Adipocyte (in vitro differentiated cells): ENCODE measurements at regions not wholly inside any gene's neighbourhood (a gene's known extent, or its start where the extent isn't known, plus 50 kb on each side); places are given as distances from the start of the nearest gene placed in this dataset.
A peak's percentile ranks its signal among the peaks of the same experiment; 100 is the strongest.

ENCODE experiments used
- DNase-seq: peaks from one replicate; pipeline ENCODE4 v3.0.0-alpha.2; 2015; ENCODE audit warnings: low read depth
- H3K27me3 ChIP-seq: replicated peaks from 2 replicates; pipeline ENCODE4 v1.7.0; 2013; ENCODE audit warnings: mild to moderate bottlenecking, low read length, moderate library complexity; ENCODE audit not compliant: control insufficient read depth, insufficient read depth
- H3K36me3 ChIP-seq: 2 replicates; pipeline ENCODE4 v1.7.0; 2013; ENCODE audit warnings: low read length, mild to moderate bottlenecking, moderate library complexity; ENCODE audit not compliant: control insufficient read depth, insufficient read depth, severe bottlenecking
- H3K4me1 ChIP-seq: 2 replicates; pipeline ENCODE4 v1.7.0; 2013; ENCODE audit warnings: mild to moderate bottlenecking, low read length, moderate library complexity; ENCODE audit not compliant: control insufficient read depth, insufficient read depth
- H3K4me3 ChIP-seq: 2 replicates; pipeline ENCODE4 v1.7.0; 2013; ENCODE audit warnings: mild to moderate bottlenecking, low read length, moderate library complexity
- H3K9ac ChIP-seq: 2 replicates; pipeline ENCODE4 v1.7.0; 2013; ENCODE audit warnings: mild to moderate bottlenecking, low read length, moderate library complexity
- H3K9me3 ChIP-seq: 2 replicates; pipeline ENCODE4 v1.7.0; 2013; ENCODE audit warnings: mild to moderate bottlenecking, low read length, moderate library complexity; ENCODE audit not compliant: control insufficient read depth

GRCh38 chr9:17970277-17970676, 391.4 kb downstream of the SH3GL2 start:
- peaks cover 6% of the 10 kb centered on the region for H3K9me3 ChIP-seq
- no peak for DNase-seq

DNA sequence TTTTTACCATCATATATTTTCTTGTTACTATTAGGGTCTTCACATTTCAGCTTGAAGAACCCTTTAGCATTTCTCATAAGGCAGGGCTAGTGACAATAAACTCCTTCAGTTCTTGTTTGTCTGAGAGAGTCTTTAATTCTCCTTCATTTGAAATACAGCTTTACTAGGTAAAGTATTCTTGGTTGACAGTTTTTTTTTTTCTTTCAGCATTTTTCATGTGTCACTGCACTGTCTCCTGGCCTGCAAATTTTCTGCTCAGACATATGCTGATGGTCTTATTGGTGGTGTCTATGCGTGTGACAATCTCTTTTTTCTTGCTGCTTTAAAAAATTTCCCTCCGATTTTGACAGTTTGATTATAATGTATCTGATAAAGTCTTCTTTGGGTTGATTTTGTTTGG, 399.9 kb downstream of the SH3GL2 start:
- no peak for DNase-seq
- H3K4me3 ChIP-seq, result no peak overlapping the region
- H3K4me1 ChIP-seq, result no peaks in the 10 kb centered on the region
- no peak overlapping the region for H3K9ac ChIP-seq
- H3K36me3 ChIP-seq, result no peaks in the 10 kb centered on the region
- H3K9me3 ChIP-seq, result peaks cover 39% of the 10 kb centered on the region
- no peaks in the 10 kb centered on the region for H3K27me3 ChIP-seq

More at GRCh38 chr9:17970277-17970676, 391.4 kb downstream of the SH3GL2 start:
- H3K9ac ChIP-seq, result no peak overlapping the region
- no peaks in the 10 kb centered on the region for H3K36me3 ChIP-seq
- no peaks in the 10 kb centered on the region for H3K4me1 ChIP-seq
- peaks cover 3% of the 10 kb centered on the region for H3K27me3 ChIP-seq
- no peak overlapping the region for H3K4me3 ChIP-seq

DNA sequence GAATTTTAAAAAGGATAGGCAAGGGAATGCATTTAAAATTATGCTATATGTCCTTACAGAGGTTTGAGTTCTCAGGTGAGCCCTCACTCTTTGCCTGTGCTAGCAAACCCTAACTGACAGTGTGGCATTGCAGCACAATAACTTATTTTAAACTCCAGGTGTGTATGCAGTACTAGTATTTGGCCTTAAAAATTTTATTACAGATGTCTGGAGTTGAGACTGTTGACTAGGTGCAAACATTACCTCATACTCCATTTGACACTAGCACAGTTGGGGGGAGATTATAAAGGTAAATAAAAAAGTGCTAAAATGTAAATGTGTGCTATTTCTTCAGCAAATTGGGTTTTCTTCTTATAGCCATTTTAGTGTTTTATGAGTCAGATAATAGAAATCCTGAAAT, 407.7 kb downstream of the SH3GL2 start:
- H3K4me3 ChIP-seq, result no peak overlapping the region
- no peaks in the 10 kb centered on the region for H3K4me1 ChIP-seq
- H3K9me3 ChIP-seq, result no peaks in the 10 kb centered on the region
- H3K36me3 ChIP-seq, result no peaks in the 10 kb centered on the region
- no peak overlapping the region for H3K9ac ChIP-seq
- DNase-seq, result no peak
- H3K27me3 ChIP-seq, result no peaks in the 10 kb centered on the region

GRCh38 chr9:17987189-17987588, 408.3 kb downstream of the SH3GL2 start:
- no peaks in the 10 kb centered on the region for H3K27me3 ChIP-seq

DNA sequence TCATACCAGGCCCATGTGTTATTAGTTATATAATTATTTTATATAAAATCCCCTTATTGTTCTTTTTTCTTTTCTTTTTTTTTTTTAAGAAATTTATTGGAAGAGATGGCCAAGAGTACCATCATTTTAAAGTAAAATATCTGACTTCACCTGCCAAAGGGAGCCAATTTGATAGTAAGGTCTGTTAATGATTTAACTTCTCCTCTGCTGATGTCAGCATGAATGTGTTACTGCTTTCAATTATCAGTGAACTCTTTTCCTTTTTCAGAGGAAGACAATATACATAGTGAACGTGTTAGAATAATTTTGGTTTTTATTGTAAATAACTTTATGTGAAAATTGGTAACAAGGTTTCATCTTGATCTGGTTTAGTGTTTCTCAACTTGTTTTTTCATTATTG, 409.6 kb downstream of the SH3GL2 start:
- Histone ChIP-seq H3K9me3 (no peaks in the 10 kb centered on the region), H3K9ac (no peak overlapping the region), H3K4me1 (no peaks in the 10 kb centered on the region), H3K4me3 (no peak overlapping the region), H3K27me3 (no peaks in the 10 kb centered on the region), H3K36me3 (no peaks in the 10 kb centered on the region)
- DNase-seq, result no peak

More at GRCh38 chr9:17987189-17987588, 408.3 kb downstream of the SH3GL2 start:
- DNase-seq, result no peak
- Histone ChIP-seq H3K4me1 (no peaks in the 10 kb centered on the region), H3K36me3 (no peaks in the 10 kb centered on the region), H3K4me3 (no peak overlapping the region), H3K9ac (no peak overlapping the region), H3K9me3 (no peaks in the 10 kb centered on the region)

GRCh38 chr9:17990602-17991001, 411.7 kb downstream of the SH3GL2 start:
- Histone ChIP-seq H3K4me1 (no peaks in the 10 kb centered on the region), H3K9ac (no peak overlapping the region), H3K4me3 (no peak overlapping the region), H3K9me3 (no peaks in the 10 kb centered on the region), H3K27me3 (no peaks in the 10 kb centered on the region), H3K36me3 (no peaks in the 10 kb centered on the region)
- DNase-seq, result no peak

DNA sequence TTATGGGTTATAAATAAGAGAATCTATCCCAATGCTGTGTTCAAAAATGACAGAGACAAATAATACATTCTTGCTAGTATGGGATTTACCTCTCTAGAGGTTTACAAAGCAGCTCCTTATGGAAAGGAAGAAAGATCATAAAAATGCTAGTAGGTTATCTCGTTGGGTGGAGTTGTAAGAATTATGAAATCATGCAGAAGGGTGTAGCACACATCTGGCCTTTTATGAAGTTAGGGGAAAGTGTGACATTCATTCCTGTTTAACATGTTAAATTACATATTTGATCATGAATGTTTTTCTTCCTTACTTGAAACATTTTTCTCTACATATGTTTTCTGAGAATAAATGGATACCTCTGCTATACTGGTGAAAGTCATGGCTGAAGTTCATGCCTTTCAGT, 414.2 kb downstream of the SH3GL2 start:
- no peaks in the 10 kb centered on the region for H3K4me1 ChIP-seq
- no peak overlapping the region for H3K4me3 ChIP-seq
- H3K36me3 ChIP-seq, result no peaks in the 10 kb centered on the region
- DNase-seq, result no peak
- no peak overlapping the region for H3K9ac ChIP-seq
- no peaks in the 10 kb centered on the region for H3K27me3 ChIP-seq
- no peaks in the 10 kb centered on the region for H3K9me3 ChIP-seq

DNA sequence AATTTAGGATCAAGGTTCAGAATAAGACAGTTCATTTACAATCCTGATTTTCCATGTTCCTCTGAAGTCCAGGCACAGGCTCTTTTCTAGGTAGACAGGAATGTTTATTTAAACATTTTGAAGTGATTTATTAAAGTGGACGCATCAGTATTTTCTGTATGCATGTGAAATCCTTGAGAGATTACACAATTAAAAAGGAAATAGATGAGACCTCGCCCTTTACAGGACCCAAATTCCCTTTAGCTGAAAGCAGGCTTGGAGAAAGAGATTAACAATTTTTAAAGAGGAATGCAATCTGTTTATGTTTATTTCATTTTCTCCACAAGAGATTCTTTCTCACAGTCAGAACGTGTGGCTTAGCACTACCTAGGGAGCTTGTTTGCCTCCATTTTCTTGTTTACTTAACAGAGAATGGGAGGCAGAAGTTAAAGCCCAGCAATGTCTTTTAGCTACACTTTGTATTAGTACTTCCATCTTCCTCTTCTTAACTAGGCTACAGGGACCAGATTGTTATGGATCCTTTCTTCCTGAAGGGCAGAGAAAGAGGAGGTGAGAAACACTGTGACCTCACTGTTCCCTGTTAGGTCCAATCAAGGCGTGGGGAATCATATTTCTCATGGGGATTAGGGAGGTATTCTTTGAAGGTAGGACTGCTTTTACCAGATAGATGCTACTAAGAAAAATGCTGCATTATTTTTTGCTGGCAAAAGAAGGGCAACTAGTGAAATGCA, 416.0 kb downstream of the SH3GL2 start:
- Histone ChIP-seq H3K9me3 (no peaks in the 10 kb centered on the region), H3K4me3 (no peak overlapping the region), H3K27me3 (no peaks in the 10 kb centered on the region), H3K4me1 (no peaks in the 10 kb centered on the region), H3K36me3 (no peaks in the 10 kb centered on the region), H3K9ac (no peak overlapping the region)
- DNase-seq, result peak; percentile 53

DNA sequence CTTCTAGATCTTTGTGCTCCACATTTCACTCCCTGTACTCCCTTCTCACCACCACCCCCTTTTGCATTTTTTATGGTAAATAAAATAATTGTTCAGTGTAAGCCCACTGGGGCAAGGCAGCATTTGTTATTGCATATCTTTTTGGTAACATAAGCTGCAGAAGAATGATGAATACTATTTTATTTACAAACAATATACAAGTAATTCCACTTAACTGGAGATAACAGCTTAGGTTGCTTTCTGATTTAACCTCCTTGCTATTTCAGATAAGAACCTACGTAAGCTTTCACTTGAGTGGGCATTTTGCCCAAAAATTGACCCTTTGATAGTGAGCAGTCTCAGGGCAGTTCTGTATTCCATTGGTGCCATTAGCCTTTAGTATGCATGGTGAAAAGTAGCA, 417.9 kb downstream of the SH3GL2 start:
- H3K9ac ChIP-seq, result no peak overlapping the region
- no peaks in the 10 kb centered on the region for H3K36me3 ChIP-seq
- no peak for DNase-seq
- no peak overlapping the region for H3K4me3 ChIP-seq
- no peaks in the 10 kb centered on the region for H3K4me1 ChIP-seq
- H3K27me3 ChIP-seq, result peaks cover 1% of the 10 kb centered on the region
- H3K9me3 ChIP-seq, result no peaks in the 10 kb centered on the region

DNA sequence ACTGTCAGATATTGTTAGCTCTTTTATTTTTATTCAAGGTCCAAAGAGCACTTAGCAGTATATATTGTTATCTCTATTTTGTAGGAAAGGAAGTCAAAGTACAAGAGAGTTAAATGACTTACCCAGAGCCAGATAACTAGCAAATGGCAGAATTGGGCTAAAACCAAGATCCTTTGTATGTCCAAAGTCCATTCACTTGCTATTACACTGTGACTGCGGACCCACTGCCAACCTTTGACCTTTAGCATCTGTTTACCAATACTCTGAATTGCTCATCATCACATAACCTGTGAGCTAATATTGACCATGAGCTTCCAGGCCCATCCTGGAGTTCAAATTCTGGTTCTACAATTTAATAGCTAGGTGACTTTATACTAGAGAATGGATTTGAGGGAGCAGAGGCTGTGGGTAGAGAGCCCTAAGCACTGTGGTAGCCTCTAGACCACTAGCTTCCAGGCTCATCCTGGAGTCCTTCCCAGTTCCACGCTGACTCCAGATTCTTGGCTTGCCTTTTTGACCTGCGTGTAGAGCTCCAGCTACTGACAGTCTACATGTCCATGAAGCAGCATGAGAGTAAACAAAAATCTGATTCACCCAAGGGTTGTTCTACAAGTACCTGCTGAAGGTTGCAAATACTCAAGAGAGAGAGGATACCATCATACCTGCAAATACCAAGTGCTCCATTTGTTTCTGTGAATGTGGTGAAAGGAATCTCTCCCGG, 424.0 kb downstream of the SH3GL2 start:
- Histone ChIP-seq H3K4me1 (no peaks in the 10 kb centered on the region), H3K9me3 (no peaks in the 10 kb centered on the region), H3K36me3 (no peaks in the 10 kb centered on the region), H3K4me3 (no peak overlapping the region), H3K27me3 (peaks cover 10% of the 10 kb centered on the region), H3K9ac (no peak overlapping the region)
- no peak for DNase-seq

GRCh38 chr9:18006591-18006990, 427.7 kb downstream of the SH3GL2 start:
- Histone ChIP-seq H3K4me3 (no peak overlapping the region), H3K36me3 (no peaks in the 10 kb centered on the region), H3K27me3 (peaks cover 10% of the 10 kb centered on the region), H3K9ac (no peak overlapping the region), H3K9me3 (no peaks in the 10 kb centered on the region), H3K4me1 (no peaks in the 10 kb centered on the region)
- DNase-seq, result no peak
